Thymus (tissue), 11 donors: ENCODE measurements at regions not wholly inside any gene's neighbourhood (a gene's known extent, or its start where the extent isn't known, plus 50 kb on each side); places are given as distances from the start of the nearest gene placed in this dataset.

Source experiments
- DNase-seq, 9 donors: peaks; one replicate each; pipeline ENCODE4 v3.0.0-alpha.2; 2013; ENCODE audit warnings: low spot score in 9 of 9, low read depth in 6 of 9, missing footprints in 1 of 9
- H3K27ac ChIP-seq, 2 donors: one replicate each; pipeline ENCODE4 v1.5.1; 2013; ENCODE audit warnings: control low read depth in 1 of 2, low read depth in 1 of 2, low read length in 1 of 2, mild to moderate bottlenecking in 1 of 2, moderate library complexity in 1 of 2
- H3K27me3 ChIP-seq, 2 donors: one replicate each; pipeline ENCODE4 v1.5.1; 2013; ENCODE audit warnings: low read length in 1 of 2; ENCODE audit not compliant: control insufficient read depth in 2 of 2, insufficient read depth in 1 of 2
- H3K36me3 ChIP-seq, 2 donors: one replicate each; pipeline ENCODE4 v1.5.1; 2013; ENCODE audit warnings: low read length in 1 of 2, mild to moderate bottlenecking in 1 of 2, moderate library complexity in 1 of 2; ENCODE audit not compliant: control insufficient read depth in 2 of 2, insufficient read depth in 2 of 2
- H3K4me1 ChIP-seq, 2 donors: one replicate each; pipeline ENCODE4 v1.5.1; 2013; ENCODE audit warnings: low read length in 2 of 2; ENCODE audit not compliant: control insufficient read depth in 2 of 2, insufficient read depth in 2 of 2
- H3K4me3 ChIP-seq, 2 donors: one replicate each; pipeline ENCODE4 v1.5.1; 2013; ENCODE audit warnings: low read length in 2 of 2, control low read depth in 1 of 2, mild to moderate bottlenecking in 1 of 2
- H3K9me3 ChIP-seq, 2 donors: one replicate each; pipeline ENCODE4 v1.5.1; 2013; ENCODE audit warnings: low read length in 1 of 2, mild to moderate bottlenecking in 1 of 2; ENCODE audit not compliant: control insufficient read depth in 2 of 2, insufficient read depth in 1 of 2
- WGBS: extraction: QIAGEN DNeasy Blood & Tissue Kit; methylation state at CpG from one replicate; pipeline ENCODE4 v1.1.7; 2013; 5-methylcytosine and 5-hydroxymethylcytosine counted together
- donor health status: healthy.

DNA sequence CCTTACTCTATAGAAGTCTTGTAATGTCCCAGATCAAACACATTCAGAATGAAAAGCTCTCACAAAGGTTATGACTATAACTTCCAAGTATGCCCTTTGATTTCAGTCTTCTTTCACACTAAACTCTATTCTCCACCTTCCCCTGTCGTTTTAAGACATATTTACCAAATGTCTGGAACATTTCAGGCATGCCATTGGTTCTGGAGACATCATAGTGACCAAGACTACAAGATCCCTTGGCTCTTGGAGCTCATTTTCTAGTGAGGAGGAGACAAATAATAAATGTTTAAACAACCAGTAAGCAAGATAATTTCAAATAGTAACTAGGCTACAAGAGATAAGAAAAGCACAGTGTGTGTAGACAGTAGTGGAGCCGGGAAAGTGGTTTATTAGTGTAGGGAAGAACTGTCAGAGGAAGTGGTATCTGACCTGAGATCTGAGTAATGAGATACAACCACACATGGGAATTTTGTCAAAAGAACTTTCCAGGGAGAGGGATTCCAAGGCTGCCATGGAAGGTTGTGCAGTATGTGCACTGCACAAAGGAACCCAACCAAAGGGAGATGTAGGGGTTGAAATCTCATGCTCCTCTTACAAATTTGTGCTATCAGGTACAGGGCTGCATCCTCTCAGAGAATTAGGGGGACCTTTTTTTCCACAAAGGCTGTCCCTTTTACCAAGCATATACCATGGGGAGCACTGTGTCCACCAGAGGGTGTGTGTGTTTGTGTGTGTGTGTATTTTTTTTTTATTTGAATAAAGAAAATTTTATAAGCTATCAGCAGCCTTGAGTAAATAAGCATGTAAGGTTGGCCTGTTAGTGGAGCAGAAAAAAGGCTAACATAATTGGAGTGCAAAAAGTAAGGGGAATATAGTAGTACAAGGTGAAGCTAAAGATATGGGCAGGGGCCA is 1279.1 kb upstream of the WWC1 start:
- no peaks in the 10 kb centered on the region for H3K9me3 ChIP-seq
- no peak overlapping the region for H3K4me3 ChIP-seq
- no peaks in the 10 kb centered on the region for H3K4me1 ChIP-seq
- no peak overlapping the region for H3K27ac ChIP-seq
- H3K36me3 ChIP-seq = no peaks in the 10 kb centered on the region
- no peaks in the 10 kb centered on the region for H3K27me3 ChIP-seq
- no peak for DNase-seq
- WGBS = 58% methylated on average over 2 of the region's 2 CpGs

DNA sequence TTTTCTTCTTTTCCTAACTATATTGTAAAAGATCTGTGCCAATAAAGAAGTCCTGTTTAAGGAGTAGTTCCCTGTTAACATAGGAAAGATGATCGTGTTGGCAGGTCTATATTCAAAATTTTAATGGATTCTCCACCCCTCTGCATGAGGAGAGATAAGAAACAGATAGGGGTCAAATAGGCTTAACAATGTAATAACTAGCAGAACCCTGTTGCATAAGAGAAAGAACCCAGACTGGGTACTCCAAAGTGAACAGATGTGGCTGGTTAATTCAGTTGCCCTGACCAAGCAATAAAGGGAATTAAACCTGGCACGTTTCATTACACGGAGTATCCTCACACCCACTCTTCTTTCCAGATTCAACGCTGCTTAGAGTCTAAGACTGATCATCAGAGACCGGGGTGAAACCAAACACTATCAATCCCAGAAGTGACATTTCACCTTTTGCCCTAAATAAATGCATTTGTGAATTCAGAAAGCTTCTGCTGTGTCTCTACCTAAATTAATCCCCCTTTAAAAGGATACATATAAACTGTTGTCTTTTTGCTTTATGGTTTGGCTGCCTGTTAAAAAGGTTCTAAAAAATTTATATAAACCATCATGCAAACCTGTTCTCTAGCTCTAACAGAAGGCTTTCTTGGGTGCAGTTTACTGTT is 1276.9 kb upstream of the WWC1 start:
- H3K36me3 ChIP-seq = no peaks in the 10 kb centered on the region
- no peak overlapping the region for H3K4me3 ChIP-seq
- H3K27ac ChIP-seq = no peak overlapping the region
- no peaks in the 10 kb centered on the region for H3K4me1 ChIP-seq
- no peak for DNase-seq
- no peaks in the 10 kb centered on the region for H3K9me3 ChIP-seq
- no peaks in the 10 kb centered on the region for H3K27me3 ChIP-seq
- 79% methylated on average over 5 of the region's 5 CpGs for WGBS

GRCh38 chr5:167020418-167020817 is 1271.0 kb upstream of the WWC1 start:
- no peaks in the 10 kb centered on the region for H3K9me3 ChIP-seq
- WGBS = 71% methylated on average over 1 of the region's 1 CpG
- H3K4me3 ChIP-seq = no peak overlapping the region
- no peaks in the 10 kb centered on the region for H3K27me3 ChIP-seq
- no peaks in the 10 kb centered on the region for H3K36me3 ChIP-seq
- DNase-seq = no peak
- no peak overlapping the region for H3K27ac ChIP-seq
- H3K4me1 ChIP-seq = no peaks in the 10 kb centered on the region

- no peaks in the 10 kb centered on the region for H3K36me3 ChIP-seq
- no peaks in the 10 kb centered on the region for H3K4me1 ChIP-seq
- no peak overlapping the region for H3K27ac ChIP-seq
- no peaks in the 10 kb centered on the region for H3K27me3 ChIP-seq
- WGBS = 68% methylated on average over 2 of the region's 2 CpGs
- no peaks in the 10 kb centered on the region for H3K9me3 ChIP-seq
- no peak overlapping the region for H3K4me3 ChIP-seq
- DNase-seq = no peak
These were observed 1262.0 kb upstream of the WWC1 start for GRCh38 chr5:167029488-167029887.

GRCh38 chr5:167030500-167031120 is 1260.8 kb upstream of the WWC1 start:
- Histone ChIP-seq H3K9me3 (no peaks in the 10 kb centered on the region), H3K27ac (no peak overlapping the region), H3K36me3 (no peaks in the 10 kb centered on the region), H3K4me1 (no peaks in the 10 kb centered on the region), H3K4me3 (no peak overlapping the region), H3K27me3 (no peaks in the 10 kb centered on the region)
- DNase-seq = no peak
- 78% methylated on average over 17 of the region's 17 CpGs for WGBS

- WGBS = 84% methylated on average over 4 of the region's 4 CpGs
- Histone ChIP-seq H3K9me3 (no peaks in the 10 kb centered on the region), H3K4me1 (no peaks in the 10 kb centered on the region), H3K27ac (no peak overlapping the region), H3K36me3 (no peaks in the 10 kb centered on the region), H3K4me3 (no peak overlapping the region), H3K27me3 (no peaks in the 10 kb centered on the region)
- no peak for DNase-seq
These were observed 1254.9 kb upstream of the WWC1 start for GRCh38 chr5:167036585-167036984.

GRCh38 chr5:167049043-167049663 is 1242.3 kb upstream of the WWC1 start:
- Histone ChIP-seq H3K27ac (no peak overlapping the region), H3K36me3 (no peaks in the 10 kb centered on the region), H3K9me3 (no peaks in the 10 kb centered on the region), H3K27me3 (no peaks in the 10 kb centered on the region), H3K4me1 (no peaks in the 10 kb centered on the region), H3K4me3 (no peak overlapping the region)
- DNase-seq = peak in 4 of 9 donors; percentile 2 to 20 (median 6)
- 22% methylated on average over 7 of the region's 7 CpGs for WGBS

- no peak overlapping the region for H3K4me3 ChIP-seq
- H3K36me3 ChIP-seq = no peaks in the 10 kb centered on the region
- H3K27ac ChIP-seq = no peak overlapping the region
- no peaks in the 10 kb centered on the region for H3K27me3 ChIP-seq
- 93% methylated on average over 10 of the region's 10 CpGs for WGBS
- no peak for DNase-seq
- no peaks in the 10 kb centered on the region for H3K9me3 ChIP-seq
- no peaks in the 10 kb centered on the region for H3K4me1 ChIP-seq
These were observed 1241.5 kb upstream of the WWC1 start for GRCh38 chr5:167049771-167050567.
